ENCODE measurements at regions not wholly inside any gene's neighbourhood (a gene's known extent, or its start where the extent isn't known, plus 50 kb on each side); places are given as distances from the start of the nearest gene placed in this dataset.

DNA sequence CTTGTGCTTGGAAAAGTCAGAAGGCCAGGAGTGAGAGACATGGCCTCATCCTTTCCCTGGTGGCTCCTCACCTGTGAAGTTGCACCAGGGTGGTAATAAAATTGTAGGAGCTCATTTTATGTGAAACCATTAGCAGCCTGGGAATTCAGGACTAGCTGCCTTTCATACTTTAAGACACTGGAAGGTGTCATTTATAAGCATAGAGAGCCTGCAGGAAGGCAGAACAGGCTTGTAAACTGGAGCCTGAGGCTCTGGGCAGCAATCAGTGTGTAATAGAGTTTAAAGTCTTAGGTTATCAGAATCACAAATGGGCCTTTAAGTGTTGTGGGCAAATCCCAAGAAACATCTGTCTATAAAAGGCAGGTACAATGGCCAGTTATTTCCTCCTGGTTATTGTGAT lies 127.2 kb downstream of the TM9SF2 start:
- Mint-ChIP-seq H3K4me3 (no peak overlapping the region), H3K4me1 (no peaks in the 10 kb centered on the region), H3K36me3 (no peaks in the 10 kb centered on the region), H3K27ac (no peak overlapping the region), H3K9me3 (peaks cover 2 to 12% (median 7%) of the 10 kb centered on the region in 7 donors), H3K27me3 (ENCODE audit: low read depth in 3 of 3) (peaks cover 3 to 16% (median 7%) of the 10 kb centered on the region in 3 donors)
- no peak overlapping the region for H2AFZ ChIP-seq (ENCODE audit: insufficient read depth, low read depth, low read length, poor library complexity, severe bottlenecking)
- H3K4me3 ChIP-seq (replicated peaks in 1 of 3; ENCODE audit: low read depth in 2 of 3, low read length in 3 of 3) = no peak overlapping the region
- no peak overlapping the region for H3K4me2 ChIP-seq (replicated peaks; ENCODE audit: extremely low read depth, low read length, poor library complexity, severe bottlenecking)
- intact Hi-C loops (cut with micrococcal nuclease) = no loop called here
- H4K20me1 ChIP-seq (ENCODE audit: insufficient read depth, low read length) = no peaks in the 10 kb centered on the region
- H3K27ac ChIP-seq (ENCODE audit: low read depth in 1 of 2, low read length in 2 of 2) = no peak overlapping the region
- H3K79me2 ChIP-seq (ENCODE audit: insufficient read depth, low read length) = no peaks in the 10 kb centered on the region
- no peaks in the 10 kb centered on the region for H3K27me3 ChIP-seq (ENCODE audit: control insufficient read depth in 2 of 2, insufficient read depth in 2 of 2, low read length in 2 of 2)
- TF ChIP-seq, protein P1, sequence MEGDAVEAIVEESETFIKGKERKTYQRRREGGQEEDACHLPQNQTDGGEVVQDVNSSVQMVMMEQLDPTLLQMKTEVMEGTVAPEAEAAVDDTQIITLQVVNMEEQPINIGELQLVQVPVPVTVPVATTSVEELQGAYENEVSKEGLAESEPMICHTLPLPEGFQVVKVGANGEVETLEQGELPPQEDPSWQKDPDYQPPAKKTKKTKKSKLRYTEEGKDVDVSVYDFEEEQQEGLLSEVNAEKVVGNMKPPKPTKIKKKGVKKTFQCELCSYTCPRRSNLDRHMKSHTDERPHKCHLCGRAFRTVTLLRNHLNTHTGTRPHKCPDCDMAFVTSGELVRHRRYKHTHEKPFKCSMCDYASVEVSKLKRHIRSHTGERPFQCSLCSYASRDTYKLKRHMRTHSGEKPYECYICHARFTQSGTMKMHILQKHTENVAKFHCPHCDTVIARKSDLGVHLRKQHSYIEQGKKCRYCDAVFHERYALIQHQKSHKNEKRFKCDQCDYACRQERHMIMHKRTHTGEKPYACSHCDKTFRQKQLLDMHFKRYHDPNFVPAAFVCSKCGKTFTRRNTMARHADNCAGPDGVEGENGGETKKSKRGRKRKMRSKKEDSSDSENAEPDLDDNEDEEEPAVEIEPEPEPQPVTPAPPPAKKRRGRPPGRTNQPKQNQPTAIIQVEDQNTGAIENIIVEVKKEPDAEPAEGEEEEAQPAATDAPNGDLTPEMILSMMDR (IDR thresholded peaks at IDR 0.05) = no peak
- peaks cover 0 to 11% of the 10 kb centered on the region in 2 donors for H3K9me3 ChIP-seq (replicated peaks in 1 of 2; ENCODE audit: control insufficient read depth in 1 of 2, insufficient read depth in 1 of 2, low read length in 2 of 2)
- H3K9ac ChIP-seq (ENCODE audit: insufficient read depth, low read length, poor library complexity, severe bottlenecking) = no peak overlapping the region
- DNase-seq = no peak
- H3K4me1 ChIP-seq (ENCODE audit: control insufficient read depth in 1 of 2, insufficient read depth in 2 of 2, low read length in 2 of 2) = no peaks in the 10 kb centered on the region
- no peaks in the 10 kb centered on the region for H3K36me3 ChIP-seq (replicated peaks in 1 of 2; ENCODE audit: control insufficient read depth in 1 of 2, insufficient read depth in 2 of 2, low read length in 2 of 2)

DNA sequence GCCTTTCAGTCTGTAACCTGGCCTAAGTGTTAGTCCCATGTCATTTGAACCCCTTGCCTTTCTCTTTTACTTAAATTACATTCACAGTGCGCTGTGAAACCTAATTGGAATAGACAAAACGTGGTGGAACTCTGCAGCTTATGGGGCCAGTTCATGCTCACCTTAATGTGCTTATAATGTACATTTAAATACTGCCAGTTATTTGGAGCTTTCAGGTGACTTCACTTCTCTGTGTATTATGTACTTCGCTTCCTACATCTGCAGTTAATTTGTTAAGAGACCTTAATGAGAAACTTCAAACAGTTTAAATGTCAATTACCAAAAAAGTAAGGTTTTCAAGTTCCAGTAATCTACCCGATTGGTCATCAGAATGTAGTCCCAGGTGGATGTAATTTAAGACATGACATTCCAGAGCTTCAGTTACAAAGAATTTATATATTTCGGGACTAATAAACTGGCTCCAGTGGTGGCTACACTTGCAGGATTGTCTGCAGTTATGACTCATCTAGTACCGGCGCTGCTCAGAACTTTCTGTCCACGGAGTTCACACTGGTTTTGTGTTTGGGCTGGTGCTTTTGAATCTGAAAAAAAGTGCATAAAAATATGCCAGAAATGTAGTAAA lies 125.3 kb downstream of the TM9SF2 start:
- H3K36me3 Mint-ChIP-seq = no peaks in the 10 kb centered on the region
- no peak overlapping the region for H3K4me3 Mint-ChIP-seq
- H3K27me3 ChIP-seq (ENCODE audit: control insufficient read depth in 2 of 2, insufficient read depth in 2 of 2, low read length in 2 of 2) = no peaks in the 10 kb centered on the region
- H3K27ac Mint-ChIP-seq = no peak overlapping the region
- H3K4me1 Mint-ChIP-seq = no peaks in the 10 kb centered on the region
- no peaks in the 10 kb centered on the region for H3K79me2 ChIP-seq (ENCODE audit: insufficient read depth, low read length)
- peaks cover 3 to 13% (median 5%) of the 10 kb centered on the region in 3 donors for H3K27me3 Mint-ChIP-seq (ENCODE audit: low read depth in 3 of 3)
- 93% methylated on average over 3 of the region's 8 CpGs for WGBS (ENCODE audit: insufficient coverage)
- intact Hi-C loops (cut with micrococcal nuclease) = no loop called here
- TF ChIP-seq, protein P1 (IDR thresholded peaks at IDR 0.05) = no peak
- no peak overlapping the region for H2AFZ ChIP-seq (ENCODE audit: insufficient read depth, low read depth, low read length, poor library complexity, severe bottlenecking)
- H3K9me3 Mint-ChIP-seq = peaks cover 0 to 4% (median 2%) of the 10 kb centered on the region in 7 donors
- no peak for DNase-seq
- no peaks in the 10 kb centered on the region for H3K9me3 ChIP-seq (replicated peaks in 1 of 2; ENCODE audit: control insufficient read depth in 1 of 2, insufficient read depth in 1 of 2, low read length in 2 of 2)
- no peaks in the 10 kb centered on the region for H3K4me1 ChIP-seq (ENCODE audit: control insufficient read depth in 1 of 2, insufficient read depth in 2 of 2, low read length in 2 of 2)
- no peak overlapping the region for H3K4me2 ChIP-seq (replicated peaks; ENCODE audit: extremely low read depth, low read length, poor library complexity, severe bottlenecking)
- no peaks in the 10 kb centered on the region for H3K36me3 ChIP-seq (replicated peaks in 1 of 2; ENCODE audit: control insufficient read depth in 1 of 2, insufficient read depth in 2 of 2, low read length in 2 of 2)
- H3K4me3 ChIP-seq (replicated peaks in 1 of 3; ENCODE audit: low read depth in 2 of 3, low read length in 3 of 3) = no peak overlapping the region
- no peak overlapping the region for H3K27ac ChIP-seq (ENCODE audit: low read depth in 1 of 2, low read length in 2 of 2)
- no peaks in the 10 kb centered on the region for H4K20me1 ChIP-seq (ENCODE audit: insufficient read depth, low read length)
- no peak overlapping the region for H3K9ac ChIP-seq (ENCODE audit: insufficient read depth, low read length, poor library complexity, severe bottlenecking)
